ENCODE measurements at regions not wholly inside any gene's neighbourhood (a gene's known extent, or its start where the extent isn't known, plus 50 kb on each side); places are given as distances from the start of the nearest gene placed in this dataset.

DNA sequence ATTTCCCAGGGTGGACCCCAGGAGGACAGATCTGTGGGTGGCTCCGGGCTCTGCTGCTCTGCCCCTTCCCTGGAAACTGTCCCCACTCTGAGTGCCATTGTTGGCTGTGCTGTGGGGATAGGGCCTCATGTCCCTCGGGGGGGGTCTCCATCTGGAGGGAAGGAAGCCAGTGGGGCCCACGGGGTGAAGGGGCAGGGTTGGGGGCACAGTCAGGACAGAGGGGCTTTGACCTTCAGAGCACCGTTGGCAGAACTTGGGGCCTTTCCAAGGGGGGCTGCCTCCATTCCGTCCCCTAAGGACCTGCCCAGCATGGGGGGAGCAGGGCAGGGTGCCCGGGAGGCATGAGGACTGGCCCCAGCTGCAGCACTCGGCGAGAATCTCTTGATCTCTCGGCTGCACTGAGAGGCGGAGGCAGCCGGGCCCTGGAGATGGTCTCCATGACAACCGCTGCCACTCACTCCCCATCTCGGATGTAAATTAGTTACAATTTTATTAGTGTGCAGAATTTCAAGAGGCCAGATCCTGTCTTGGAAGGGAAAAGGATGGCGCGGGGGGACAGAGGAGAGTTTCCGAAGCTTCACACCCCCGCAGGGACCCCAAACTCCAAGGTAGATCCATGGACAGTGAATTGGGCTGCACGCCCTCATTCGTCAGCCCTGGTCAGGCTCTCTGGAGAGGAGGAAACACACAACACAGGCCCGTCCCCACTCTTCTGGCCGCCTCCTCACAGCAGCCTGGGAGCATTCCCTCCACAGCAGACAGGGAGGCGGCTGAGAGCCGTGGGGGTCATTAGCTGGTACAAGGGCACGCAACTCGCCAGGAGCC, 216.2 kb upstream of the IER5L start:
- peaks cover 0 to 2% (median under 1%) of the 10 kb centered on the region in 4 donors for H3K4me1 ChIP-seq
- no peak overlapping the region for H3K27ac ChIP-seq (replicated peaks in 1 of 4)
- WGBS = 72% methylated on average over 21 of the region's 25 CpGs
- H3K27me3 ChIP-seq = no peaks in the 10 kb centered on the region
- no peak for TF ChIP-seq POLR2A (IDR thresholded peaks at IDR 0.05; ENCODE audit: low read depth)
- TF ChIP-seq, protein P1, sequence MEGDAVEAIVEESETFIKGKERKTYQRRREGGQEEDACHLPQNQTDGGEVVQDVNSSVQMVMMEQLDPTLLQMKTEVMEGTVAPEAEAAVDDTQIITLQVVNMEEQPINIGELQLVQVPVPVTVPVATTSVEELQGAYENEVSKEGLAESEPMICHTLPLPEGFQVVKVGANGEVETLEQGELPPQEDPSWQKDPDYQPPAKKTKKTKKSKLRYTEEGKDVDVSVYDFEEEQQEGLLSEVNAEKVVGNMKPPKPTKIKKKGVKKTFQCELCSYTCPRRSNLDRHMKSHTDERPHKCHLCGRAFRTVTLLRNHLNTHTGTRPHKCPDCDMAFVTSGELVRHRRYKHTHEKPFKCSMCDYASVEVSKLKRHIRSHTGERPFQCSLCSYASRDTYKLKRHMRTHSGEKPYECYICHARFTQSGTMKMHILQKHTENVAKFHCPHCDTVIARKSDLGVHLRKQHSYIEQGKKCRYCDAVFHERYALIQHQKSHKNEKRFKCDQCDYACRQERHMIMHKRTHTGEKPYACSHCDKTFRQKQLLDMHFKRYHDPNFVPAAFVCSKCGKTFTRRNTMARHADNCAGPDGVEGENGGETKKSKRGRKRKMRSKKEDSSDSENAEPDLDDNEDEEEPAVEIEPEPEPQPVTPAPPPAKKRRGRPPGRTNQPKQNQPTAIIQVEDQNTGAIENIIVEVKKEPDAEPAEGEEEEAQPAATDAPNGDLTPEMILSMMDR (IDR thresholded peaks at IDR 0.05) = no peak
- TF ChIP-seq POLR2AphosphoS5 (IDR thresholded peaks at IDR 0.05) = no peak
- no peak for TF ChIP-seq EP300 (IDR thresholded peaks at IDR 0.05)
- no peaks in the 10 kb centered on the region for H3K9me3 ChIP-seq
- intact Hi-C loops (cut with DNase I) = no loop called here
- DNase-seq (ENCODE audit: extremely low spot score) = no peak
- no peaks in the 10 kb centered on the region for H3K36me3 ChIP-seq
- H3K4me3 ChIP-seq = no peak overlapping the region

DNA sequence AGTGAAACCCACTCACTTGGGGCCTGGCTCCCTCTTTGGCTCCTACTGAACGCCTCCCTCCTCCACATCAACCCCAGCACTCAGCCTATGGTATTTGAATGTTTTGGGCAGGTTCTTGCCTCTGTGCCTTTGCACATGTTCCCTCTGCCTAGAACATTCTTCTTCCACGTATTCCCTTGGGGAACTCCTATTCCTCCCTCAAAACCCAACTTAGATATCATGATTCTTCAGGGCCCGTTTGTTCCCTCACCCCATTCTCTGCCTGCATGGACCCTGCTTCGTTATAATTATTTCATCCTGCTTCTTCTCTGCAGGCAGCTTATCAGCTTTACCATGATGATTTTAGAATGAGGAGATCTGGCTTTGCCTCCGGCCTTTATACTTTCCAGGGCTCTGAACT, 215.0 kb upstream of the IER5L start:
- DNase-seq (ENCODE audit: extremely low spot score) = no peak
- intact Hi-C loops (cut with DNase I) = no loop called here
- 92% methylated on average over 5 of the region's 5 CpGs for WGBS

DNA sequence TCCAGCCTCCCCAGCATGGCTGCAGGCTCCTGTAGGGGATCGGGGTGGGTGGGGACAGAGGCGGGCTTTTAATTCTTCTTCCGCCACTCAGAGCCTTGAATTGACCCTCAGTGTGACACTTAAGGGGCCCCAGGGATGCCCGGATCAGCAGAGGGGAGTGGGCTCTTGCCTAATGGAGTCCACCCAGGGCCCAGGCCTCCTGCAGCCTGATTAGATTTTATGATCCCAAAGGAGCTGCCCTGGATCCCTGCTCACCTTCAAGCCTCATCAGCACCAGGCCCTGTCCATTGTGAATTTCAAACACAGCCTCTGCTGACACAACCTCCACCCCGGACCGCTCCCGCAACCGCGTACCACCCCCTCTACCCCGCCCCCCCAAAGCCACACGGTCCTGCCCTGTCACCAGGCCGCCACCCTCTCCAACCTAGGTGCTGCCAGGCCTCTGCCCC, 214.1 kb upstream of the IER5L start:
- no peaks in the 10 kb centered on the region for H3K9me3 ChIP-seq
- WGBS = 83% methylated on average over 10 of the region's 12 CpGs
- H3K27ac ChIP-seq (replicated peaks in 1 of 4) = no peak overlapping the region
- no peak overlapping the region for H3K4me3 ChIP-seq
- intact Hi-C loops (cut with DNase I) = no loop called here
- TF ChIP-seq, protein P1 (IDR thresholded peaks at IDR 0.05) = no peak
- no peak for TF ChIP-seq POLR2AphosphoS5 (IDR thresholded peaks at IDR 0.05)
- TF ChIP-seq EP300 (IDR thresholded peaks at IDR 0.05) = no peak
- no peak for TF ChIP-seq POLR2A (IDR thresholded peaks at IDR 0.05; ENCODE audit: low read depth)
- H3K27me3 ChIP-seq = no peaks in the 10 kb centered on the region
- no peaks in the 10 kb centered on the region for H3K36me3 ChIP-seq
- no peak for DNase-seq (ENCODE audit: extremely low spot score)
- H3K4me1 ChIP-seq = no peaks in the 10 kb centered on the region

More for the DNA sequence above, 215.0 kb upstream of the IER5L start:
- H3K4me3 ChIP-seq = no peak overlapping the region
- TF ChIP-seq POLR2AphosphoS5 (IDR thresholded peaks at IDR 0.05) (no peak), POLR2A (IDR thresholded peaks at IDR 0.05; ENCODE audit: low read depth) (no peak), EP300 (IDR thresholded peaks at IDR 0.05) (no peak)
- TF ChIP-seq, protein P1 (IDR thresholded peaks at IDR 0.05) = no peak
- H3K9me3 ChIP-seq = no peaks in the 10 kb centered on the region
- H3K27me3 ChIP-seq = no peaks in the 10 kb centered on the region
- no peaks in the 10 kb centered on the region for H3K4me1 ChIP-seq
- H3K27ac ChIP-seq (replicated peaks in 1 of 4) = no peak overlapping the region
- no peaks in the 10 kb centered on the region for H3K36me3 ChIP-seq

DNA sequence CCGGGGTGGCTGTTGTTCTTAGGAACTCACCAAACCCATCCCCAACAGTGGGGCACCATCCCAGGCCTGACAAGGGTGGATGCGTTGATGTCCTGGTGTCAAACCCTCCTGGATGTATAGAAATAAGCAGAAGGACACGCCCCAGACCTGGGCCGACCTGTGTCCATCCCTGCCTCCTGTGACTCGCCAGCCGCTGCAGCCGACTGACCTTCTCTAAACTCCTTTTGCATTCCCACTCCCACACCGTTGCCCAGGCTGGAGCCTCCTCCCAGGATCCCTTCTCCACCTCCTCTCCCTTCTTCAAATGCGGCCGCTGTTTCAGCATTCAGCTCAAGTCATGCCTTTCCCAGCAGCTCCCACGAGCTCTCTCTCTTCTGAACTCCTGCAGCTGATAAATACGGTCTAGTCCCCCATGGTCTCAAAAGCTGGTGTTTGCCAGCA, 213.2 kb upstream of the IER5L start:
- TF ChIP-seq, protein P1 (IDR thresholded peaks at IDR 0.05) = no peak
- TF ChIP-seq POLR2AphosphoS5 (IDR thresholded peaks at IDR 0.05) = no peak
- TF ChIP-seq POLR2A (IDR thresholded peaks at IDR 0.05; ENCODE audit: low read depth) = no peak
- no peak for TF ChIP-seq EP300 (IDR thresholded peaks at IDR 0.05)
- no peaks in the 10 kb centered on the region for H3K9me3 ChIP-seq
- no peaks in the 10 kb centered on the region for H3K36me3 ChIP-seq
- no peak for DNase-seq (ENCODE audit: extremely low spot score)
- no peaks in the 10 kb centered on the region for H3K4me1 ChIP-seq
- WGBS = 90% methylated on average over 12 of the region's 12 CpGs
- intact Hi-C loops (cut with DNase I) = no loop called here
- H3K4me3 ChIP-seq = no peak overlapping the region
- H3K27me3 ChIP-seq = no peaks in the 10 kb centered on the region
- H3K27ac ChIP-seq (replicated peaks in 1 of 4) = no peak overlapping the region

Measured in esophagus muscularis mucosa (tissue), 4 donors.